HUES64 (cell line): ENCODE measurements at regions not wholly inside any gene's neighbourhood (a gene's known extent, or its start where the extent isn't known, plus 50 kb on each side); places are given as distances from the start of the nearest gene placed in this dataset.

ENCODE experiments used
- H3K27ac ChIP-seq: 2 replicates; pipeline ENCODE4 v1.7.0; 2013; ENCODE audit warnings: low read depth, low read length, inconsistent platforms
- H3K27me3 ChIP-seq: 2 replicates; pipeline ENCODE4 v1.6.1; 2013; ENCODE audit warnings: mild to moderate bottlenecking, low read length; ENCODE audit not compliant: insufficient read depth
- H3K36me3 ChIP-seq: 2 replicates; pipeline ENCODE4 v1.6.1; 2013; ENCODE audit warnings: mild to moderate bottlenecking, low read length; ENCODE audit not compliant: insufficient read depth
- H3K4me1 ChIP-seq: 2 replicates; pipeline ENCODE4 v1.6.1; 2013; ENCODE audit warnings: mild to moderate bottlenecking, low read length, moderate library complexity; ENCODE audit not compliant: insufficient read depth
- H3K4me3 ChIP-seq: 2 replicates; pipeline ENCODE4 v1.5.1; 2013; ENCODE audit warnings: mild to moderate bottlenecking, low read length, moderate library complexity
- H3K9ac ChIP-seq: 2 replicates; pipeline ENCODE4 v1.6.1; 2013; ENCODE audit warnings: mild to moderate bottlenecking, low read depth, low read length
- H3K9me3 ChIP-seq: 2 replicates; pipeline ENCODE4 v1.6.1; 2013; ENCODE audit warnings: low read depth, low read length; ENCODE audit not compliant: insufficient read depth
- WGBS: fragments of 150-250, 120-280 bp; methylation state at CpG from one replicate; pipeline ENCODE4 v1.1.7; 2013; ENCODE audit warnings: missing lambda C conversion rate; 5-methylcytosine and 5-hydroxymethylcytosine counted together

DNA sequence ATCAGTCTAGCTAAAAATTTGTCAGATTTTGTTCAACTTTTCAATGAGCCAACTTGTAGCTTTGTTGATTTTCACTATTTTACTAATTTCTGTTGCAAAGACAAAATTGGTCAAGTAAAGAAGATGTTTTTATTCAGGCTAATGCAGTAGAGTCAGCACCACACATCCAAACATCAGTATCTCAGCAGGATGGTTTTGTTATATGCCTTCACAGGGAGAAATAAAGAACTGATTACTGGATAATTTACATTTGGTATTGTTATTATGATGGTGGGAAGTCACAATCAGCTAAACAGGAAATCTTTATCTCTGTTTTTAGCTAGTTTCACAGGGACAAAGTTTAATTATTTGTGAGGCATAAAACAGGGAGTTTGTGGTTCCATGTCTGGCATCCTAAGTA, 713.4 kb downstream of the SLITRK5 start:
- H3K36me3 ChIP-seq = no peaks in the 10 kb centered on the region
- peak overlapping the region; percentile 27; the same call in 1 of the 2 replicates for H3K27ac ChIP-seq
- H3K4me3 ChIP-seq = no peak overlapping the region
- H3K4me1 ChIP-seq = peaks cover 11% of the 10 kb centered on the region
- H3K27me3 ChIP-seq = no peaks in the 10 kb centered on the region
- H3K9ac ChIP-seq = no peak overlapping the region
- no peaks in the 10 kb centered on the region for H3K9me3 ChIP-seq

DNA sequence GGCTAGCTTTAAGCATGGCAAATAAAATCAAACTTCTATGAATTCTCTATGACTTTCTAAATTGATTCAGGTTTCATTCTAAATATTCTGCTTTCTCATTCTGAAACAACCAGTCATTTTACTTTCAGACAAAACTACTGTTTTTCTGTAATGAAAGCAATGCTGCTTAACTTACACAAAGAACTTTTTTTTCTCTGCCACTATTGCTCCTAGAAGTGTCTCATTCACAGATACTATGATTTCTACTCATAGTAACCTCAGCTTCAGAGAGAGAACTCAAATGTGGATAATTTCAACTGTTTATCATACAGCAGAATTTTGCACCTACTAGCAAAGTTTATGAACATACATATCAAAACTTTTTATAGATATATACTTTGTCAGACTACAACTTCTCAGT, 724.6 kb downstream of the SLITRK5 start:
- H3K36me3 ChIP-seq = no peaks in the 10 kb centered on the region
- H3K9me3 ChIP-seq = no peaks in the 10 kb centered on the region
- no peak overlapping the region for H3K4me3 ChIP-seq

DNA sequence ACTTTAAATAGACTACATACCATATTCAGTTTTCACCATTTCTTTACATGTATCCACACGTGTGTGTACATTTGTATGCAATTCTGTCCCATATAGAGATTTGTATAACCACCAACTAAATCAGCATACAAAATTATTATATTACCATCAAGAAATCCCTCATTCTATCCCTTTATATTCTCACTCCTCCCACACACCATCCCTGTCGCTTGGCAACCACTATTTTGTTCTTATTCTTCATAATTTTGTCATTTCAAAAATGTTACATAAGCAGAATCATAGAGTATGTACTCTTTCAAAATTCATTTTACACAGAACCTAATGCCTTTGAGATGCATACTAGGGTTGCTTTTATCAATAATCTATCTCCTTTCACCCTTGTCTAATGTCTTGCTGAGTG, 740.5 kb downstream of the SLITRK5 start:
- H3K27ac ChIP-seq = no peak overlapping the region
- no peak overlapping the region for H3K4me3 ChIP-seq
- no peaks in the 10 kb centered on the region for H3K9me3 ChIP-seq
- peaks cover 4% of the 10 kb centered on the region for H3K4me1 ChIP-seq
- no peaks in the 10 kb centered on the region for H3K27me3 ChIP-seq
- H3K9ac ChIP-seq = no peak overlapping the region
- no peaks in the 10 kb centered on the region for H3K36me3 ChIP-seq
- WGBS = 95% methylated on average over 2 of the region's 2 CpGs

More for the DNA sequence above, 724.6 kb downstream of the SLITRK5 start:
- Histone ChIP-seq H3K27ac (no peak overlapping the region), H3K9ac (no peak overlapping the region), H3K4me1 (no peaks in the 10 kb centered on the region), H3K27me3 (no peaks in the 10 kb centered on the region)

GRCh38 chr13:88417801-88418200, 746.6 kb downstream of the SLITRK5 start:
- Histone ChIP-seq H3K4me3 (no peak overlapping the region), H3K36me3 (no peaks in the 10 kb centered on the region), H3K9ac (no peak overlapping the region), H3K27me3 (no peaks in the 10 kb centered on the region), H3K27ac (no peak overlapping the region), H3K4me1 (peaks cover 9% of the 10 kb centered on the region), H3K9me3 (no peaks in the 10 kb centered on the region)
- WGBS = no CpG with 5 or more reads among the region's 1 CpG

DNA sequence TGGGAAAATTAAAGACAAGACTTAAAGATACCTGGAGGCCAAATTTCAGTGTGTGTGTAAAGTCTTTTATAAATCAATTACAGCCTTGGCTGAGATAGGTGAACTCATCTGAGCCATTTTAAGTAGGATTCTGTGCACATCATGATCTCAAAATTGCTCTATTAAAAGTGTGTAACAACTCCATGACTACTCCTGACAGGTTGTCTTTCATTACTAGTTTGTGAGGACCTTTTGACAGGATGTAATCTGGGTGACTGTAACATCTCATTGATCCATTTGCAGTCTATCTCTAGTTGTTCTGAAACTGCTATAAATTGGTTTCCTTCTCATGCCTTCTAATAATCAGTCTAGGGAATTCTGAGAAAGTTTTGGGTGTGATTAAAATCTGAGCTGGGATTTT, 753.3 kb downstream of the SLITRK5 start:
- H3K27ac ChIP-seq = no peak overlapping the region
- no peak overlapping the region for H3K4me3 ChIP-seq
- no peaks in the 10 kb centered on the region for H3K4me1 ChIP-seq
- no peaks in the 10 kb centered on the region for H3K27me3 ChIP-seq
- no peak overlapping the region for H3K9ac ChIP-seq
- no peaks in the 10 kb centered on the region for H3K36me3 ChIP-seq
- peaks cover 5% of the 10 kb centered on the region; the same call in 1 of the 2 replicates for H3K9me3 ChIP-seq

DNA sequence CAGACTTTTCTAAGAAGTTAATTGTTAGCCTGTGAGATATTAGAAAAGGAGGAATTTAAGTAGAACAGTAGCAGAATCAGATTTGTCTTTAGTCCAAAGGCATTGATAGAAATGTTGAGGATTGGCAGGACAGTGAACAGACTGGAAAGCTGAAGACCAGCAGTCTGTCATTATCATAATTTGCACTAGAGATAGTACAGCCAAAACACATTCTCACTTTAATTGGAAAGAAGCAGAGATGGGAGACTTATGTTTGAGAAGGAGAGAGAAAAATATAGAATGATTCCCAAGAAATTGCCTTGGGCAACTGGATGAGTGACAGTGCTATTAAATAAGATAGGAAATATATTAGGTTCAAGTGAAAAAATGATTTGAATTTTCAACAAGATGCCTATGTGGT, 755.5 kb downstream of the SLITRK5 start:
- Histone ChIP-seq H3K27me3 (no peaks in the 10 kb centered on the region), H3K4me3 (no peak overlapping the region), H3K4me1 (no peaks in the 10 kb centered on the region), H3K9me3 (peaks cover 5% of the 10 kb centered on the region; the same call in 1 of the 2 replicates), H3K27ac (no peak overlapping the region), H3K36me3 (no peaks in the 10 kb centered on the region), H3K9ac (no peak overlapping the region)

- Histone ChIP-seq H3K4me3 (no peak overlapping the region), H3K4me1 (no peaks in the 10 kb centered on the region), H3K36me3 (no peaks in the 10 kb centered on the region), H3K27ac (no peak overlapping the region), H3K9me3 (peaks cover 9% of the 10 kb centered on the region), H3K27me3 (no peaks in the 10 kb centered on the region), H3K9ac (no peak overlapping the region)
- 94% methylated on average over 2 of the region's 2 CpGs for WGBS
Observed at GRCh38 chr13:88429862-88430261, 758.7 kb downstream of the SLITRK5 start.

DNA sequence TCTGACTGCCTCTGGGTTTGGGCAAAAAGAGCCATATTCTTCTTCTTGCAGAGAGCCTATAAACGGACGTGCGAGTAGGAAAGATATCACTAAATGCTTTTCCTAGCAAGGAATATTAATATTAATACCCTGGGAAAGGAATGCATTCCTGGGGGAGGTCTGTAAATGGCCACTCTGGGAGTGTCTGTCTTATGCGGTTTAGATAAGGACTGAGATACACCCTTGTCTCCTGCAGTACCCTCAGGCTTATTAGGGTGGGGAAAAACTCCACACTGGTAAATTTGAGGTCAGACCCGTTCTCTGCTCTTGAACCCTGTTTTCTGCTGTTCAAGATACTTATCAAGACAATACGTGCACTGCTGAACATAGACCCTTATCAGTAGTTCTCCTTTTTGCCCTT, 763.8 kb downstream of the SLITRK5 start:
- no peaks in the 10 kb centered on the region for H3K27me3 ChIP-seq
- no peaks in the 10 kb centered on the region for H3K36me3 ChIP-seq
- no peak overlapping the region for H3K4me3 ChIP-seq
- no peak overlapping the region for H3K9ac ChIP-seq
- H3K27ac ChIP-seq = no peak overlapping the region
- 96% methylated on average over 5 of the region's 6 CpGs for WGBS
- H3K4me1 ChIP-seq = no peaks in the 10 kb centered on the region
- peaks cover 5% of the 10 kb centered on the region; the same call in 1 of the 2 replicates for H3K9me3 ChIP-seq

GRCh38 chr13:88436974-88437373, 765.8 kb downstream of the SLITRK5 start:
- H3K27me3 ChIP-seq = no peaks in the 10 kb centered on the region
- H3K27ac ChIP-seq = no peak overlapping the region
- no peaks in the 10 kb centered on the region for H3K36me3 ChIP-seq
- H3K9ac ChIP-seq = no peak overlapping the region
- 80% methylated on average over 1 of the region's 1 CpG for WGBS
- H3K4me3 ChIP-seq = no peak overlapping the region
- no peaks in the 10 kb centered on the region for H3K4me1 ChIP-seq
- peaks cover 5% of the 10 kb centered on the region; the same call in 1 of the 2 replicates for H3K9me3 ChIP-seq

- H3K27ac ChIP-seq = no peak overlapping the region
- no peak overlapping the region for H3K9ac ChIP-seq
- H3K36me3 ChIP-seq = no peaks in the 10 kb centered on the region
- H3K4me1 ChIP-seq = 0 out of 2 replicates have a peak, but pooled peaks cover 8% of the 10 kb centered on the region
- 95% methylated on average over 2 of the region's 2 CpGs for WGBS
- no peaks in the 10 kb centered on the region for H3K27me3 ChIP-seq
- H3K4me3 ChIP-seq = no peak overlapping the region
- H3K9me3 ChIP-seq = no peaks in the 10 kb centered on the region
Observed at GRCh38 chr13:88450515-88450914, 779.3 kb downstream of the SLITRK5 start.

- H3K9ac ChIP-seq = no peak overlapping the region
- H3K4me3 ChIP-seq = no peak overlapping the region
- no peaks in the 10 kb centered on the region for H3K9me3 ChIP-seq
- peaks cover 15% of the 10 kb centered on the region for H3K4me1 ChIP-seq
- WGBS = 98% methylated on average over 3 of the region's 3 CpGs
- no peaks in the 10 kb centered on the region for H3K27me3 ChIP-seq
- no peak overlapping the region for H3K27ac ChIP-seq
- no peaks in the 10 kb centered on the region for H3K36me3 ChIP-seq
Observed at GRCh38 chr13:88456151-88456550, 785.0 kb downstream of the SLITRK5 start.

GRCh38 chr13:88459331-88459730, 788.2 kb downstream of the SLITRK5 start:
- H3K4me1 ChIP-seq = peaks cover 34% of the 10 kb centered on the region
- no peaks in the 10 kb centered on the region for H3K36me3 ChIP-seq
- H3K4me3 ChIP-seq = no peak overlapping the region
- no peaks in the 10 kb centered on the region for H3K9me3 ChIP-seq
- no peak overlapping the region for H3K9ac ChIP-seq
- no peaks in the 10 kb centered on the region for H3K27me3 ChIP-seq
- no peak overlapping the region for H3K27ac ChIP-seq
